ENCODE measurements at regions not wholly inside any gene's neighbourhood (a gene's known extent, or its start where the extent isn't known, plus 50 kb on each side); places are given as distances from the start of the nearest gene placed in this dataset.

DNA sequence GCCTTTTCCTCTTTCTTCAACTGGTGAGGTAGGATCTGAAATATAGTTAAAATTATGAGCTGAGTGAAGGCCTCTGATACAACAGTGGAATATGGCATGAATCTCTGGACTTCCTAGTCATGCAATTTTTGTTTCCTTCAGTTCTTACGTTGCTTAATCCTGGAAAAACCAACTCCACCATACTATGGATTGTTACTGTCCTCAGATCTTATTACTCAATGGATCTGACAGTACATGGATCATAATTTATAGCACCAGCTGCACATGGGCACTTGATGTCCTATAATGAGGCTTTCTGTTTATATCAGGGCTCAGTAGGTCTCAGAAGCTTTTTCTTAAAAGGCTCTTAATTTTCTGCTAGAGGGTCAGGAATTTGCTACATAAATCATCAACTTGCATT, 1341.0 kb upstream of the EYS start:
- TF ChIP-seq POLR2A (IDR thresholded peaks at IDR 0.05; ENCODE audit: low read depth, low read length), result no peak
- TF ChIP-seq TAF1 (IDR thresholded peaks at IDR 0.05; ENCODE audit: low read depth, low read length), result no peak
- no peak for TF ChIP-seq POLR2AphosphoS5 (IDR thresholded peaks at IDR 0.05; ENCODE audit: low read depth, low read length)
- TF ChIP-seq SPI1 (IDR thresholded peaks at IDR 0.05; ENCODE audit: low read depth, low read length), result no peak
- no peak for TF ChIP-seq PAX5 (IDR thresholded peaks at IDR 0.05; ENCODE audit: insufficient read depth, low read length, severe bottlenecking)
- TF ChIP-seq POU2F2 (IDR thresholded peaks at IDR 0.05; ENCODE audit: low read depth, low read length), result no peak

All from GM12891 (cell line).